IMR-90 (cell line): ENCODE measurements at regions not wholly inside any gene's neighbourhood (a gene's known extent, or its start where the extent isn't known, plus 50 kb on each side); places are given as distances from the start of the nearest gene placed in this dataset.

Experiments
- ATAC-seq: fragments of 200-7000 bp; cut with Tn5 transposase; 2 replicates; pipeline ENCODE4 v1.9.1; 2020; ENCODE audit warnings: low read depth, mild to moderate bottlenecking, moderate library complexity
- BruUV-seq: library from RNA; stranded (reverse); fragments of 400-500 nt; replicated peaks from 2 replicates; lab custom pipeline; 2021; lab: Mats Ljungman, UMichigan
- CTCF ChIA-PET: fragments of 300-600 bp; formaldehyde crosslinking; extraction: SDS; loops from one replicate; lab custom pipeline; 2021; ENCODE audit warnings: antibody characterized with exemption; lab: Yijun Ruan, JAX
- POLR2A ChIA-PET: fragments of 300-600 bp; sonication (Branson Sonifier 250); formaldehyde crosslinking; loops from one replicate; lab custom pipeline; 2022; ENCODE audit warnings: antibody characterized with exemption; ENCODE audit not compliant: unreplicated experiment; lab: Charles Lee
- DNase-seq: peaks from one replicate; pipeline ENCODE4 v3.0.0; 2013
- H2AFZ ChIP-seq: replicated peaks from 2 replicates; pipeline ENCODE3; 2013; ENCODE audit warnings: low read length, mild to moderate bottlenecking; ENCODE audit not compliant: poor library complexity
- H2AK5ac ChIP-seq: 2 replicates; pipeline ENCODE4 v1.6.1; 2013; ENCODE audit warnings: low read depth, low read length, inconsistent platforms
- H2AK9ac ChIP-seq: replicated peaks from 2 replicates; pipeline ENCODE3; 2013; ENCODE audit warnings: mild to moderate bottlenecking, low read depth, low read length, moderate library complexity; ENCODE audit not compliant: poor library complexity
- H2BK120ac ChIP-seq: 2 replicates; pipeline ENCODE4 v1.6.1; 2013; ENCODE audit warnings: low read depth, low read length, inconsistent platforms
- H2BK15ac ChIP-seq: 3 replicates; pipeline ENCODE4 v1.6.1; 2013; ENCODE audit warnings: low read depth, low read length, inconsistent platforms
- H2BK20ac ChIP-seq: 2 replicates; pipeline ENCODE4 v1.6.1; 2013; ENCODE audit warnings: low read depth, mild to moderate bottlenecking, inconsistent platforms, low read length, moderate library complexity
- H2BK5ac ChIP-seq: 2 replicates; pipeline ENCODE4 v1.6.1; 2013; ENCODE audit warnings: mild to moderate bottlenecking, low read depth, low read length, inconsistent platforms; ENCODE audit not compliant: poor library complexity, severe bottlenecking
- H3K14ac ChIP-seq: replicated peaks from 2 replicates; pipeline ENCODE4 v1.6.1; 2013; ENCODE audit warnings: low read depth, low read length, inconsistent platforms
- H3K18ac ChIP-seq: 2 replicates; pipeline ENCODE4 v1.6.1; 2013; ENCODE audit warnings: low read depth, low read length, control low read depth
- H3K23ac ChIP-seq: 2 replicates; pipeline ENCODE4 v1.6.1; 2013; ENCODE audit warnings: low read depth, low read length, inconsistent platforms
- H3K27ac ChIP-seq: 2 replicates; pipeline ENCODE4 v1.5.1; 2013; ENCODE audit warnings: mild to moderate bottlenecking, control low read depth, low read length; ENCODE audit not compliant: insufficient read depth
- H3K27me3 ChIP-seq: 2 replicates; pipeline ENCODE4 v1.6.1; 2013; ENCODE audit warnings: low read length; ENCODE audit not compliant: control insufficient read depth, insufficient read depth
- H3K36me3 ChIP-seq: 2 replicates; pipeline ENCODE4 v1.6.1; 2013; ENCODE audit warnings: low read length, mixed read lengths; ENCODE audit not compliant: control insufficient read depth, insufficient read depth
- H3K4ac ChIP-seq: 2 replicates; pipeline ENCODE4 v1.6.1; 2013; ENCODE audit warnings: low read depth, low read length, inconsistent platforms
- H3K4me1 ChIP-seq: 2 replicates; pipeline ENCODE4 v1.6.1; 2013; ENCODE audit warnings: low read length, mixed read lengths; ENCODE audit not compliant: control insufficient read depth, insufficient read depth
- H3K4me2 ChIP-seq: 2 replicates; pipeline ENCODE4 v1.6.1; 2013; ENCODE audit warnings: low read depth, mild to moderate bottlenecking, control low read depth, low read length, moderate library complexity
- H3K4me3 ChIP-seq: 2 replicates; pipeline ENCODE4 v1.5.1; 2013; ENCODE audit warnings: low read depth, mild to moderate bottlenecking, control low read depth, low read length, moderate library complexity; ENCODE audit not compliant: insufficient read depth
- H3K56ac ChIP-seq: 2 replicates; pipeline ENCODE4 v1.6.1; 2013; ENCODE audit warnings: low read length, inconsistent platforms; ENCODE audit not compliant: insufficient read depth; ENCODE audit errors: extremely low read depth
- H3K79me1 ChIP-seq, 2 experiments: 2 replicates each; pipeline ENCODE4 v1.6.1; 2013; ENCODE audit warnings: low read length in 2 of 2, inconsistent platforms in 1 of 2, low read depth in 1 of 2
- H3K9ac ChIP-seq: 2 replicates; pipeline ENCODE4 v1.6.1; 2013; ENCODE audit warnings: low read depth, low read length, control low read depth
- H3K9me1 ChIP-seq: 2 replicates; pipeline ENCODE4 v1.6.1; 2013; ENCODE audit warnings: low read length, inconsistent platforms; ENCODE audit not compliant: insufficient read depth
- H3K9me3 ChIP-seq: 2 replicates; pipeline ENCODE4 v1.6.1; 2013; ENCODE audit warnings: low read length; ENCODE audit not compliant: control insufficient read depth, insufficient read depth
- H4K20me1 ChIP-seq: 2 replicates; pipeline ENCODE4 v1.6.1; 2013; ENCODE audit warnings: low read length, inconsistent platforms; ENCODE audit not compliant: insufficient read depth
- H4K5ac ChIP-seq: 2 replicates; pipeline ENCODE4 v1.6.1; 2013; ENCODE audit warnings: mild to moderate bottlenecking, low read depth, low read length, control low read depth
- H4K8ac ChIP-seq, 2 experiments: 2 replicates each; pipeline ENCODE4 v1.6.1; 2013; ENCODE audit warnings: low read depth in 2 of 2, low read length in 2 of 2, control low read depth in 1 of 2, inconsistent platforms in 1 of 2
- H4K91ac ChIP-seq: 2 replicates; pipeline ENCODE4 v1.6.1; 2013; ENCODE audit warnings: low read depth, low read length, inconsistent platforms; ENCODE audit not compliant: insufficient read depth
- BHLHE40 ChIP-seq: fragments of 150-350 bp; IDR thresholded peaks from 2 replicates; pipeline ENCODE4 v1.6.1; 2016; ENCODE audit warnings: mild to moderate bottlenecking, low read depth, low read length
- CEBPB ChIP-seq: IDR thresholded peaks from 2 replicates; pipeline ENCODE4 v1.6.1; 2012; ENCODE audit warnings: low read depth, low read length, improper control_type of control experiment
- CHD1 ChIP-seq: IDR thresholded peaks from 2 replicates; pipeline ENCODE4 v1.6.1; 2012; ENCODE audit warnings: low read depth, low read length, improper control_type of control experiment
- CTCF ChIP-seq: conservative IDR thresholded peaks from 2 replicates; pipeline ENCODE4 v1.5.1; 2012; ENCODE audit warnings: mild to moderate bottlenecking, low read depth, low read length, improper control_type of control experiment
- ELK1 ChIP-seq: fragments of 150-350 bp; IDR thresholded peaks from 2 replicates; pipeline ENCODE4 v1.6.1; 2016; ENCODE audit warnings: low read depth, mild to moderate bottlenecking, low read length, moderate library complexity, borderline replicate concordance
- FOS ChIP-seq: fragments of 150-350 bp; IDR thresholded peaks from 2 replicates; pipeline ENCODE4 v1.6.1; 2016; ENCODE audit warnings: low read depth, low read length
- MAFK ChIP-seq: IDR thresholded peaks from 2 replicates; pipeline ENCODE4 v1.6.1; 2012; ENCODE audit warnings: low read depth, low read length, improper control_type of control experiment
- MAZ ChIP-seq: IDR thresholded peaks from 2 replicates; pipeline ENCODE4 v1.6.1; 2012; ENCODE audit warnings: low read depth, mild to moderate bottlenecking, low read length, improper control_type of control experiment, moderate library complexity, borderline replicate concordance
- MXI1 ChIP-seq: IDR thresholded peaks from 2 replicates; pipeline ENCODE4 v1.6.1; 2012; ENCODE audit warnings: low read depth, mild to moderate bottlenecking, low read length, moderate library complexity, borderline replicate concordance
- NFE2L2 ChIP-seq: fragments of 150-350 bp; IDR thresholded peaks from 2 replicates; pipeline ENCODE4 v1.6.1; 2016; ENCODE audit warnings: low read depth, mild to moderate bottlenecking, low read length
- POLR2A ChIP-seq: IDR thresholded peaks from 2 replicates; pipeline ENCODE4 v1.6.1; 2012; ENCODE audit warnings: mild to moderate bottlenecking, low read depth, low read length
- RAD21 ChIP-seq: IDR thresholded peaks from 2 replicates; pipeline ENCODE4 v1.6.1; 2012; ENCODE audit warnings: low read length, improper control_type of control experiment
- RCOR1 ChIP-seq: IDR thresholded peaks from 2 replicates; pipeline ENCODE4 v1.6.1; 2012; ENCODE audit warnings: mild to moderate bottlenecking, low read length, improper control_type of control experiment; ENCODE audit not compliant: insufficient replicate concordance
- RFX5 ChIP-seq: IDR thresholded peaks from 2 replicates; pipeline ENCODE4 v1.8.0; 2012; ENCODE audit warnings: low read depth, mild to moderate bottlenecking, low read length, moderate library complexity
- SMC3 ChIP-seq: fragments of 150-350 bp; IDR thresholded peaks from 2 replicates; pipeline ENCODE4 v1.6.1; 2016; ENCODE audit warnings: low read depth, mild to moderate bottlenecking, antibody characterized with exemption, low read length, moderate library complexity
- USF2 ChIP-seq: fragments of 150-350 bp; IDR thresholded peaks from 2 replicates; pipeline ENCODE4 v1.6.1; 2017; ENCODE audit warnings: mild to moderate bottlenecking, antibody characterized with exemption, low read length, low read depth
- WGBS, 2 experiments: methylation state at CpG; one replicate each; pipeline versions ENCODE4 v1.1.5 to v1.1.7; 2013; ENCODE audit warnings: missing lambda C conversion rate in 2 of 2; ENCODE audit not compliant: insufficient read length in 1 of 2; ENCODE audit errors: extremely low coverage in 2 of 2; 5-methylcytosine and 5-hydroxymethylcytosine counted together
- dilution Hi-C: fragments of 300-500 bp; cut with HindIII; formaldehyde crosslinking; loops from one replicate; pipeline ENCODE4 v1.14.3; 2018; ENCODE audit warnings: low sequenced_read_pairs; ENCODE audit not compliant: unreplicated experiment
- in situ Hi-C: fragments of 300-500 bp; cut with MboI; formaldehyde crosslinking; loops from 3 replicates; pipeline ENCODE4 v1.14.3; 2019; ENCODE audit warnings: low sequenced_read_pairs, inconsistent platforms, mixed read lengths
- intact Hi-C: fragments of 100-400 bp; cut with micrococcal nuclease; formaldehyde crosslinking; loops from 2 replicates; pipeline ENCODE4 v1.10.0; 2022

DNA sequence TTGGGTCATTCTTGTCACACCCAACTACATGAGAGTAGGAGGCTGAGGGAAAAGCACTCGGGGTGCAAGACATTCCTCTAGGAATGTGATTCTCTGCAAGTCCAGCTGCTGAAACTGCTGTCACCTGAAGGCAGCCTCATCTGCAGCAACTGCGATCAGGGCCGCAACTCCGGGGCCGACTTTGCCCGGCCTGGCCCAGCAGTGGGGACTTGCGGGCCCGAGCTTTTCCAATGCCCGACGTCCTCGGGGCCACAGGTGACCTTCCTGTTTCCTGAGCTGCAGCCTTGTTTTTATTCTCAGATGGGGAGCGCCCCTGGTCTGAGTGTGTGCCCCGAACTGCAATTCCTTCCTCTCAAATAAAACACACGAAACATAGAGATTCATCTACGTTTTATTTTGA lies 104.7 kb upstream of the NKX1-1 start:
- CTCF ChIA-PET: no interaction called here
- Histone ChIP-seq H3K4me3 (no peak overlapping the region), H3K9me1 (no peaks in the 10 kb centered on the region), H3K14ac (no peak overlapping the region), H2BK20ac (no peak overlapping the region), H3K4ac (no peak overlapping the region), H3K36me3 (no peaks in the 10 kb centered on the region), H3K56ac (no peak overlapping the region), H2AFZ (no peak overlapping the region), H3K79me1 (no peaks in the 10 kb centered on the region), H2BK5ac (no peak overlapping the region), H2BK120ac (no peak overlapping the region), H3K18ac (no peak overlapping the region), H3K9me3 (peaks cover 12% of the 10 kb centered on the region; the same call in 1 of the 2 replicates), H4K8ac (no peak overlapping the region), H3K4me1 (no peaks in the 10 kb centered on the region), H2AK9ac (no peak overlapping the region), H2AK5ac (no peak overlapping the region), H4K91ac (no peak overlapping the region), H3K9ac (no peak overlapping the region), H4K5ac (no peak overlapping the region), H4K20me1 (no peaks in the 10 kb centered on the region; the same call in 1 of the 2 replicates), H3K27me3 (peaks cover 55% of the 10 kb centered on the region), H3K27ac (no peak overlapping the region), H3K23ac (no peak overlapping the region), H3K4me2 (no peak overlapping the region), H2BK15ac (no peak overlapping the region)
- DNase-seq: no peak
- POLR2A ChIA-PET: no interaction called here
- TF ChIP-seq CEBPB (no peak), CHD1 (no peak), RFX5 (no peak), MAFK (no peak), BHLHE40 (no peak), ELK1 (no peak), RCOR1 (no peak), POLR2A (no peak), FOS (no peak), NFE2L2 (no peak), CTCF (no peak), MAZ (no peak), SMC3 (no peak), MXI1 (no peak), USF2 (no peak), RAD21 (no peak)
- dilution Hi-C loops (no loop called here), intact Hi-C loops (loop anchor here (5.0 kb wide), 1 partner anchor 154 kb away; no protein-coding TSS in a partner anchor), in situ Hi-C loops (no loop called here)
- ATAC-seq: no peak
- no TSS peak for BruUV-seq
- WGBS, 2 experiments: 86% methylated on average over 10 of the region's 15 CpGs; no CpG with 5 or more reads in 1 of the 2 experiments
